GM21381 (cell line): ENCODE measurements at regions not wholly inside any gene's neighbourhood (a gene's known extent, or its start where the extent isn't known, plus 50 kb on each side); places are given as distances from the start of the nearest gene placed in this dataset.
"Not testable (repeated sequence)": the region's sequence is repeated elsewhere in the genome, so short reads cannot be mapped to it uniquely, and the experiment has no call there.

Experiments
- ATAC-seq: cut with Tn5 transposase; IDR thresholded peaks from one replicate; pipeline ENCODE4 v1.9.1; 2021; ENCODE audit warnings: mild to moderate bottlenecking, moderate library complexity; ENCODE audit not compliant: unreplicated experiment

DNA sequence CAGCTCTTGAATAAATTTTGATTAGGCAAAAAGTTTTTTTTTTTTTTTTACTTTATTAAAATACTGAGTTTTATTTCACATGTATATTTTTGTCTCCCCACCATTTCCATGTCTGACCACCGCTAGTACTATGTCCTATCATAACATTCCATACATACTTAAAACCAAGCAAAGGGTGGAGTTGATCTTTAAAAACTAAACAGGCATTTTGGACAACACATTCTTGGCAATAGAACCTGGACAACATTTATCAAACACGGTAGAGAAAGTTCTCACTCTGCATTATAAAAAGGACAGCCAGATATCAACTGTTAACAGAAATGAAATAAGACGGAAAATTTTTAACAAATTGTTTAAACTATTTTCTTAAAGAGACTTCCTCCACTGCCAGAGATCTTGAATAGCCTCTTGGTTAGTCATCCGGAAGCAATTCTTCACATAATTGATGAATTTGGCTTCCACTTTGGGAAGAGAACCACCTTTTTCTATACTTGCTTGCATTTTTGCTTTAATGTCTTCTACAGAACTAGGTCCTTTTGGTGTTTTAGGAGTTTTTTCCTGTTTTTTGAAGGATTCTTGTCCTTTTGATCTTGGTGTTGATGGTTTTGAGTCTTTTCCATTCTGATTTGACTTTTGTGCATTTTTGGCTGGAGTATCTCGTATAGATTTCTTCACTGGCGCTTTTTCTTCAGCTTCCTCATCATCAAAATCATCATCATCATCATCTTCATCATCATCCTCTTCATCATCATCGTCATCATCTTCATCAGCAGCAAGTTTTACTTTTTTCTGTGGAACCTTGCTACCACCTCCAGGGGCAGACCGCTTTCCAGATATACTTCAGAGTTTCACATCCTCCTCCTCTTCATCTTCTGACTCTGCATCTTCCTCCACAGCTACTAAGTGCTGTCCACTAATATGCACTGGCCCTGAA is 58.7 kb downstream of the POU5F2 start:
- ATAC-seq, result not testable (repeated sequence)

- no peak for ATAC-seq
These were observed 60.0 kb downstream of the POU5F2 start for GRCh38 chr5:93681432-93681831.

GRCh38 chr5:93677359-93677891 is 64.0 kb downstream of the POU5F2 start:
- ATAC-seq, result no peak

DNA sequence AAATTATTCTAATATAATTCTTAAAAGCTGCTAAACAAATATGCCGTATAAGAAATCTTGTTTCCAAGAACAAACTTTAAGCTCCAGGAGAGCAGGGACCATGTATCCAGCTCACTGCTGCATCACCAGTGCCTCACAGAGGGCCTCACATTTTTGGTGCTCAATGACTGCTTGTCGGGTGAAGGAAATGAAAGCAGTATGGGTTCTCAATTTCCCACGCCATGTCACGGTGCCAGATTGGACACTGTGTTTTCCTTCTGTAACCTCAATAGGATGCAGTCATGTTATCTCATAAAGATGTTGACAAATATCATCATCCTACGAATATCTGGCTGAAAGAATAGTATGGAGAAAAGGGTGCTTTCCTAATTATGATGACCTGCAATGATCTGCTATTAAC is 64.7 kb downstream of the POU5F2 start:
- no peak for ATAC-seq

GRCh38 chr5:93675460-93676450 is 65.6 kb downstream of the POU5F2 start:
- peak; percentile 46 for ATAC-seq

- peak; percentile 61 for ATAC-seq
These were observed 66.4 kb downstream of the POU5F2 start for GRCh38 chr5:93674866-93675459.

DNA sequence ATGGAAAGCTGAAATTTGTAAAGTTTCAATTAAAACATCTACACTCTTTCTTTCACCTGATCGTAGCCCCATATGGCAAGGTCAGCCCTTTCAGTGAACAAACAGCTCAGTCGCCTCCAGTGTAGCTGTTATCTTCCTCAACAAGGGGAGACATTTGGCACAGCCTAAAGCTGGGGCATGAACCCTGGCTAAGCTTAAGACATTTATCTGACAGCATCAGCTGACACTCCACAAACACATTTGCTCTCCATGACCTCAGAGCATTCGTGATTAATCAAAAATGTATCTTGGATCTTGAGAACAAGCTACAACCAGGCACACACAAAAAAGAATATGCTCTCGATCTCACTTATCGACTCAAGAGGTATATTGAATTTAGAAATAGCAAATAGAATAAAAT is 67.3 kb downstream of the POU5F2 start:
- no peak for ATAC-seq

GRCh38 chr5:93673316-93673954 is 68.0 kb downstream of the POU5F2 start:
- ATAC-seq, result no peak

DNA sequence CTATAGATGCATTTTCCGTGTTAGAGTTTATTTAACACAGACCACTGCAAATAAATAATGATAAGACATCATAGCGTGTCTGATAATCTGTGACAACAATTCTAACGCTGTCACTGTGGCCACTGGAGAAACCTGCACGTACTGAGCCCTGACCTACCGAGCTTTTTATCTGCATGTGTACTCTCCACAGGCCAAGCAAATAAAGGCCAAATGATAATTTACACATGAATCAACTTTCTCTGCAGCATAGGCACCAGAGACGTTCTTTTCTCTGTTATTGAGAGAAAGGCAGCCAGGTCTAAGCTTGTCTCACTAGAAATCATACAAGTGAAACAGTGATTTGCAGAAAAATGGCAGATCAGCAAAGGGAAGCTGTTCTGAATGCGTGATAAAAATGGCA is 75.8 kb downstream of the POU5F2 start:
- no peak for ATAC-seq

GRCh38 chr5:93660677-93661076 is 77.7 kb downstream of the NR2F1 start:
- ATAC-seq, result no peak

DNA sequence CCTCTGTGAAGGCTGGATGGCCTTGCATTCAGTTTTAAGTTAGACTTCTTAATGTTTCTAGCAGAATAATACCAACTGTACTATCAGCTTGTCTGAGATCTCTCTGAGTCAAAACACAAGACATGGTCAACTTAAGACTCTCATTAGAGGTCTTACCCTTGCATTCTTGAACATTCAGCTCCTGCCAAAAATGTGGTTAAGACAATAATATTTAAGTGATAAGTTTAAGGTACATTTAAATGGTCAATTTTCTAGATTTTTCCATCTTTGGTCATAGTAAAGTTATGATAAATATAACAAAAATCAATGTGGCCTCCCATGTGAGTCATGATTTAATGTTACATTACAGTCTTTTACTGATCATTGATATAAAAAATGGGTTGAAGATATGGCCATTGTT is 75.0 kb downstream of the NR2F1 start:
- ATAC-seq, result no peak

DNA sequence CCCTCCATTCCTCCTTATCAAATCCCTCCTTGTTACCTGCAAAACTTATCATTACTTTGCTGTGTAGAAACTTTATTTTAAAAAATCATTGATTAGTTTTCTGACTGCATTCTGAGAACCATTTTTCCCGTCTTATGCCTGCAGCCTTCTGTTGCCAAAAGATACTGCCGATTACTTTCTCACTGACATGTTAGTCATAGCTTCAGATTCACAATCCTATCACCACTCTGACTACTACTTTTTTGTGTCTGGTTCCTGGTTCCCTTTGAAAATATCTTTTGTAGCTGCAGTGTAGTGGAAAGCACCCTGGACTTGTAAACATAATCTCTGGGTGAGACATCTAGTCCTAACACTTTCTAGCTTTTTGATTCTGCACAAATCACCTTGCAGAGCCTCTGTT is 71.7 kb downstream of the NR2F1 start:
- ATAC-seq, result no peak

- ATAC-seq, result no peak
These were observed 70.7 kb downstream of the NR2F1 start for GRCh38 chr5:93653716-93654115.

DNA sequence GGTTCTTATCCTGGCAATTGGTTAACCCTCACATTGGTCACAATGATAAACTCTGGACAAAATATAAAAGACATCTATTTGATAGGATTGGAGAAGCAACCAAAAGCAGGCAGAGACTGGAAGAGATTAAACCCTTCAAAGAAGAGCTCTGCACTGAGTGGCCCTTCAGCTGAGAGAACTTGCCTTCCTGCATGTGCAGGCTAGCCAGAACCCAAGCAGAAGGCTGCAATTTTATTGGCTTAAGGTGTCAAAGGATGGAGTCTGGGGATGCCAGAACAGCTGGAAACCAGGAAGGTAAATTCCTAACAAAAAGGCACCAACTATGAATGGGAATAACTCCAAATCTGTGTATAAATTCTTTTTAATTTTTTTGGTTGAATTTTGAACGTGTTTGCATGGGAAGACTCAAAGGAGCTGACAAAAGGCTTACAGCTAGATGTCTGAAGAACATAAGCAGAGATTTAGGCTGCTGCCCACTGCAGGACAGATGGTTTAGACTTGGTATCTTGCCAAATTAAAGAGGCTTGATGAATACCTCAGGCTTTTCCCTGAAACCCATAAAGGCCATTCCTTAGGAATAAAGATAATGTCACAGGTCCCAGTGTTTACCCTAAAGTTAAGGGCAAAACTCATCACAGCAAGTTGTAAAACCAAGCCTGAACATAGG is 66.3 kb downstream of the NR2F1 start:
- no peak for ATAC-seq

DNA sequence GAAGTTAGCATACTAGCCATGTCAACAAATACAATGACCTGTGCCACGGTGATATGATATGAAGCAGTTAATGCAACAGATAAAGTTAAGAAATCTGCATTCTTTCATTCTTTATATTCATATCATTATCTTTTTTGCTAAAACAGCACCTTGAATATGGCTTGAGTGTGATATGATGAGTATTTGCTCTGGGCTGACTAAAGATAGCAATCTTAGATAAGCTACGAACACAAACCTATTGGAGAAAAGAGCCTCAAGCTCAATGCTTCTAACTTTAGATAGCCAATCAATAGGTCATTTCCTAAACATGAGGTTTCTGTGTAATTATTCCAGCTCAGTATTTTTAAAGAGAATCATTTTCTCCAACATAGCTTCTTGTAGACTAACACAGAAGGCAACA is 61.7 kb downstream of the NR2F1 start:
- ATAC-seq, result no peak
